SU-DHL-6 (cell line): ENCODE measurements at regions not wholly inside any gene's neighbourhood (a gene's known extent, or its start where the extent isn't known, plus 50 kb on each side); places are given as distances from the start of the nearest gene placed in this dataset.

Experiments
- H2AFZ ChIP-seq: fragments of 200-600 bp; sonication (generic); 2 replicates; pipeline ENCODE4 v1.6.1; 2014; ENCODE audit warnings: low read depth, mild to moderate bottlenecking, moderate library complexity, mixed read lengths, antibody characterized with exemption, low read length; ENCODE audit not compliant: severe bottlenecking
- H3F3A ChIP-seq: fragments of 200-600 bp; shearing (Covaris generic); 2 replicates; pipeline ENCODE4 v1.6.0; 2016; ENCODE audit warnings: antibody characterized with exemption, mild to moderate bottlenecking; ENCODE audit not compliant: insufficient read depth
- H3K27ac ChIP-seq: fragments of 200-600 bp; sonication (generic); 2 replicates; pipeline ENCODE4 v1.5.1; 2016; ENCODE audit warnings: low read depth, mild to moderate bottlenecking, low read length, moderate library complexity, mixed read lengths
- H3K27me3 ChIP-seq: fragments of 200-600 bp; sonication (generic), shearing (Covaris generic); 2 replicates; pipeline ENCODE4 v1.6.0; 2014; ENCODE audit warnings: mild to moderate bottlenecking, low read length
- H3K36me3 ChIP-seq: fragments of 200-600 bp; sonication (generic); 2 replicates; pipeline ENCODE4 v1.6.1; 2014; ENCODE audit warnings: mild to moderate bottlenecking, low read length, mixed read lengths
- H3K4me2 ChIP-seq: fragments of 300-600, 200-600 bp; shearing (Covaris generic), sonication (generic); 2 replicates; pipeline ENCODE4 v1.6.0; 2014; ENCODE audit warnings: low read length, low read depth, mild to moderate bottlenecking; ENCODE audit not compliant: poor library complexity, severe bottlenecking
- H3K4me3 ChIP-seq: fragments of 200-600 bp; sonication (generic); 2 replicates; pipeline ENCODE4 v1.5.1; 2014; ENCODE audit warnings: antibody characterized with exemption, low read length, mild to moderate bottlenecking, mixed read lengths; ENCODE audit not compliant: insufficient read depth, poor library complexity, severe bottlenecking
- H3K79me2 ChIP-seq: fragments of 200-600 bp; sonication (generic); 2 replicates; pipeline ENCODE4 v1.6.1; 2014; ENCODE audit warnings: mild to moderate bottlenecking, low read length, moderate library complexity; ENCODE audit not compliant: insufficient read depth
- H3K9ac ChIP-seq: fragments of 200-600 bp; sonication (generic); 2 replicates; pipeline ENCODE4 v1.7.0; 2014; ENCODE audit warnings: mild to moderate bottlenecking, low read length
- H3K9me2 ChIP-seq: fragments of 200-600 bp; sonication (generic); replicated peaks from 2 replicates; pipeline ENCODE4 v1.6.1; 2014; ENCODE audit warnings: low read length; ENCODE audit not compliant: insufficient read depth
- H3K9me3 ChIP-seq: fragments of 200-600 bp; sonication (generic); 2 replicates; pipeline ENCODE4 v1.6.1; 2014; ENCODE audit warnings: low read length, mixed read lengths; ENCODE audit not compliant: insufficient read depth
- H4K20me1 ChIP-seq: fragments of 200-600 bp; sonication (generic); 2 replicates; pipeline ENCODE4 v1.6.1; 2014; ENCODE audit warnings: low read depth, mild to moderate bottlenecking, antibody characterized with exemption, low read length, moderate library complexity, mixed read lengths
- EZH2phosphoT487 ChIP-seq: fragments of 200-600 bp; sonication (generic), shearing (Covaris generic); conservative IDR thresholded peaks from 2 replicates; pipeline ENCODE4 v1.6.1; 2018; ENCODE audit warnings: mild to moderate bottlenecking, antibody characterized with exemption, low read length, moderate library complexity, mixed read lengths
- TF ChIP-seq, protein P1 (sequence below): fragments of 200-600 bp; sonication (generic); IDR thresholded peaks from one replicate; pipeline ENCODE4 v1.5.1; 2017; ENCODE audit warnings: antibody characterized with exemption, mild to moderate bottlenecking, low read length, moderate library complexity; ENCODE audit not compliant: insufficient read depth, poor library complexity, severe bottlenecking

GRCh38 chr2:239753401-239753837, 271.7 kb downstream of the NDUFA10 start:
- Histone ChIP-seq H3K36me3 (no peaks in the 10 kb centered on the region), H3K9me2 (no peaks in the 10 kb centered on the region), H3K27ac (no peak overlapping the region), H3K4me2 (no peak overlapping the region), H3K9me3 (no peaks in the 10 kb centered on the region), H3F3A (no peaks in the 10 kb centered on the region), H4K20me1 (no peaks in the 10 kb centered on the region), H2AFZ (no peak overlapping the region), H3K9ac (no peak overlapping the region), H3K27me3 (no peaks in the 10 kb centered on the region), H3K4me3 (no peak overlapping the region), H3K79me2 (no peaks in the 10 kb centered on the region)
- TF ChIP-seq EZH2phosphoT487 = no peak
- TF ChIP-seq, protein P1, sequence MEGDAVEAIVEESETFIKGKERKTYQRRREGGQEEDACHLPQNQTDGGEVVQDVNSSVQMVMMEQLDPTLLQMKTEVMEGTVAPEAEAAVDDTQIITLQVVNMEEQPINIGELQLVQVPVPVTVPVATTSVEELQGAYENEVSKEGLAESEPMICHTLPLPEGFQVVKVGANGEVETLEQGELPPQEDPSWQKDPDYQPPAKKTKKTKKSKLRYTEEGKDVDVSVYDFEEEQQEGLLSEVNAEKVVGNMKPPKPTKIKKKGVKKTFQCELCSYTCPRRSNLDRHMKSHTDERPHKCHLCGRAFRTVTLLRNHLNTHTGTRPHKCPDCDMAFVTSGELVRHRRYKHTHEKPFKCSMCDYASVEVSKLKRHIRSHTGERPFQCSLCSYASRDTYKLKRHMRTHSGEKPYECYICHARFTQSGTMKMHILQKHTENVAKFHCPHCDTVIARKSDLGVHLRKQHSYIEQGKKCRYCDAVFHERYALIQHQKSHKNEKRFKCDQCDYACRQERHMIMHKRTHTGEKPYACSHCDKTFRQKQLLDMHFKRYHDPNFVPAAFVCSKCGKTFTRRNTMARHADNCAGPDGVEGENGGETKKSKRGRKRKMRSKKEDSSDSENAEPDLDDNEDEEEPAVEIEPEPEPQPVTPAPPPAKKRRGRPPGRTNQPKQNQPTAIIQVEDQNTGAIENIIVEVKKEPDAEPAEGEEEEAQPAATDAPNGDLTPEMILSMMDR = no peak

DNA sequence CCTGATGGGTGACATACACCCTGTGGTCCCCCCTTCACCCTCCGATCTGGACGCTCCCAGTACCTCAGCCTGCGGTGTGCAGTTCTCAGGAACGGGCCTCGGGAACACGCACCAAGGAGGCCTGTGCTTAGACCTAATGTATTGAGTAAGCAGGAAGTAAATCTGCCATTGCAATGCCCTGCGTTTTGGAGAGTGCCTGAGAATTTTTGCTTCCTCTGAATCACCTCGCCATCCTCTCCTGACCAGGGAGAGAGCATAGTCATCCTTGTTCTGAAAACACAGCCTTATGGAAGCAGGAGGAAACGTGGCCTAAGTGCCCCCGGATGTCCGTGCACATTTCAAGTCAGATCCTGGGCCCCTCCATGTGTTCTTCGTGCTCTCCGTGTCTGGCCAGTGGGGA, 272.2 kb downstream of the NDUFA10 start:
- Histone ChIP-seq H3F3A (no peaks in the 10 kb centered on the region), H3K4me2 (no peak overlapping the region), H3K79me2 (no peaks in the 10 kb centered on the region), H4K20me1 (no peaks in the 10 kb centered on the region), H3K9ac (no peak overlapping the region), H3K9me2 (no peaks in the 10 kb centered on the region), H3K9me3 (no peaks in the 10 kb centered on the region), H3K36me3 (no peaks in the 10 kb centered on the region), H3K27ac (no peak overlapping the region), H3K4me3 (no peak overlapping the region), H2AFZ (no peak overlapping the region), H3K27me3 (no peaks in the 10 kb centered on the region)
- no peak for TF ChIP-seq EZH2phosphoT487

DNA sequence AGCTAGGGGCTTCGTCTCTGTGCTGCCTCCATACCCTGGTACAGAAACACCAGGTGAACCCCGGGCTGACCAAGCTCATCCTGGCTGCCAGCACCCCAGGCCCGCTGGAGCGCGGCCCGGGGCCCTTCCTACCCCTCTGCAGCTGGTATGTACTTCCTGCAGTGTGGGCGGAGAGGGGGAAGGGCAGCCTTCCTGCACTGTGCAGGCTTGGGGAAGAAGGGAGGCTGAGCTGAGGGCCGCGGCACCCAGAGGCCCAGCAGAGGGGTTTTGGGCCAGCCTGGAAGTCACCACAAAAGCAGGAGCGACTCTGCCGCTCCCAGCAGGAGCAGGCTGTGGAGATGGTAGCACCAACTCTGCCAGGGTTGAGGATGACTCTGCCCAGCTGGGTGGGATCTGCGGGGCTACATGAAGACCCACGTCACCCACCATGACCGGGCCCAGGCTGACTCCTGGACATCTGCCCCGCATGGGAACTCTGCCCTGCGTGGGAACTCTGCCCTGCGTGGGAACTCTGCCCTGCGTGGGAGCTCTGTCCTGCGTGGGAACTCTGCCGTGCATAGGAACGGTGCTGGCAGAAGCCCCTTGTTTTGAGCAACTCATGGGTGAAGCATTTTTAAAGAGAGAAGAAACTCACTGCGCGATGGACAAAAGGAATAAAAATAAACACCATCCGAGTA, 273.3 kb downstream of the NDUFA10 start:
- H3K4me2 ChIP-seq = no peak overlapping the region
- H3K79me2 ChIP-seq = no peaks in the 10 kb centered on the region

More for the DNA sequence above, 273.3 kb downstream of the NDUFA10 start:
- no peak overlapping the region for H3K4me3 ChIP-seq
- TF ChIP-seq, protein P1 = no peak
- TF ChIP-seq EZH2phosphoT487 = no peak
- H3K36me3 ChIP-seq = no peaks in the 10 kb centered on the region
- H3K9ac ChIP-seq = no peak overlapping the region
- H3F3A ChIP-seq = no peaks in the 10 kb centered on the region
- H2AFZ ChIP-seq = no peak overlapping the region
- H3K27ac ChIP-seq = no peak overlapping the region
- no peaks in the 10 kb centered on the region for H3K9me3 ChIP-seq
- H4K20me1 ChIP-seq = no peaks in the 10 kb centered on the region
- H3K9me2 ChIP-seq = no peaks in the 10 kb centered on the region
- no peaks in the 10 kb centered on the region for H3K27me3 ChIP-seq
